Activated CD8-positive, alpha-beta T cell treated with anti-CD3 and anti-CD28 coated beads, Interleukin-2, amount 10 ng/mL, durations not matched to agents 7 days and 5 days (primary cell): ENCODE measurements at regions not wholly inside any gene's neighbourhood (a gene's known extent, or its start where the extent isn't known, plus 50 kb on each side); places are given as distances from the start of the nearest gene placed in this dataset.

Experiments
- ATAC-seq: fragments of 150-1000 bp; cut with Tn5 transposase; one replicate; pipeline ENCODE4 v1.10.0; 2021; ENCODE audit warnings: moderate library complexity
- CTCF ChIA-PET: fragments of 350-600 bp; sonication (Branson Sonifier 250); formaldehyde crosslinking; loops from one replicate; lab custom pipeline; 2021; ENCODE audit warnings: antibody characterized with exemption; lab: Charles Lee
- POLR2A ChIA-PET: fragments of 350-600 bp; sonication (Branson Sonifier 250); formaldehyde crosslinking; loops from one replicate; lab custom pipeline; 2021; ENCODE audit warnings: antibody characterized with exemption; lab: Charles Lee
- DNase-seq: peaks from one replicate; pipeline ENCODE4 v3.0.0-alpha.2; 2020
- H3K27ac Mint-ChIP-seq: one replicate; pipeline ENCODE4 v1.8.0; 2021; ENCODE audit warnings: mild to moderate bottlenecking, mixed read lengths
- H3K27me3 Mint-ChIP-seq: one replicate; pipeline ENCODE4 v1.8.0; 2021; ENCODE audit warnings: low read depth, mixed read lengths
- H3K36me3 Mint-ChIP-seq: one replicate; pipeline ENCODE4 v1.8.0; 2021; ENCODE audit warnings: low read depth, mixed read lengths
- H3K4me1 Mint-ChIP-seq: one replicate; pipeline ENCODE4 v1.8.0; 2021; ENCODE audit warnings: low read depth, mixed read lengths
- H3K4me3 Mint-ChIP-seq: one replicate; pipeline ENCODE4 v1.8.0; 2021; ENCODE audit warnings: mild to moderate bottlenecking, mixed read lengths
- H3K9me3 Mint-ChIP-seq: one replicate; pipeline ENCODE4 v1.8.0; 2022; ENCODE audit warnings: mixed read lengths; ENCODE audit not compliant: insufficient read depth

DNA sequence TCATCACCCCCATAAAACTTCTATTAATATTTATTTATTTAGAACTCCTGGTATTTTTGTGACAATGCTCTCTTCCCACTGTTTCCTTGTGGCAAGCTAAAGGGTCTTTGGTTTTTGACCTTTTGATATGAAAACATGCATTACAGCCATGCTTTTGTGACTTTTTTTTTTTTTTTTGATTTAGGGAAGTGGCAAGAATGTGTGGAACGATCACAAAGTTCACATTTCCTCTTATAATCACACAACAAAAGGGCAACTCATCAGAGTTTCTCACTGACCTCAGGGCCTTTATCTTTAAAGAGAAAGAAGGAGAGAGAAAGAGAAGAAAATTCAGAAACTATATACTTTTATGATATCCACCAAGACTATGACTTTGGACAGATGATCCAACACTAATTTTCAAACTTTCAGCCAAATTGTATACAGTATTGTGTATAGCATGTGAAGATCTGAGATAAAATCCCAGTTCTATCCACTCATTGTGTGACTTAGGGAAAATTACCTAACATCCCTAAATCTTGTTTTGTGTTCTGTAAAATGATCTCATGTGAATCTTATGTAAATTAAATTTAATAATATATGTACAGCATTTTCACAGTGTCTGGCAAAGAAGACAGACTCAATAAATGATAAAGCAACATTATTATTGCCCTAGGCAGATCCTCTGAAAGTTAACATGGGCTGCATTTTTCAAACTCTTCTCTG, 106.8 kb upstream of the MARCKS start:
- ATAC-seq (no peak), DNase-seq (no peak)
- POLR2A ChIA-PET: no interaction called here
- H3K4me1 Mint-ChIP-seq: no peaks in the 10 kb centered on the region
- H3K9me3 Mint-ChIP-seq: no peaks in the 10 kb centered on the region
- no peak overlapping the region for H3K4me3 Mint-ChIP-seq
- H3K36me3 Mint-ChIP-seq: no peaks in the 10 kb centered on the region
- H3K27ac Mint-ChIP-seq: no peak overlapping the region
- no peaks in the 10 kb centered on the region for H3K27me3 Mint-ChIP-seq
- CTCF ChIA-PET: no interaction called here

DNA sequence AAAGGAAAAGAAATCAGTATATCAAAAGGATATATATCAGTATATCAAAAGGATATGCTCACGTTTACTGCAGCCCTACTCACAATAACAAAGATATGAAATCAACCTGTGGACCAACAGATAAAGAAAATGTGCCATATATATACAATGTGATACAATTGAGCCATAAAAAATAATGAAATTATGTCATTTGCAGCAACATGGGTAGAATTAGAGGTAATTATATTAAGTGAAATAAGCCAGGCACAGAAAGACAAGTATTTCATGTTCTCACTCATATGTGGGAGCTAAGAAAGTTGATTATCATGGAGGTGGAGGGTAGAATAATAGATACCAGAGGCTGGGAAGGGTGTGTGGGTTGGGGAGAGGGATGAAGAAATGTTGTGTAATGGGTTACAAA, 102.9 kb upstream of the MARCKS start:
- POLR2A ChIA-PET: no interaction called here
- no peak for ATAC-seq
- no peaks in the 10 kb centered on the region for H3K36me3 Mint-ChIP-seq

DNA sequence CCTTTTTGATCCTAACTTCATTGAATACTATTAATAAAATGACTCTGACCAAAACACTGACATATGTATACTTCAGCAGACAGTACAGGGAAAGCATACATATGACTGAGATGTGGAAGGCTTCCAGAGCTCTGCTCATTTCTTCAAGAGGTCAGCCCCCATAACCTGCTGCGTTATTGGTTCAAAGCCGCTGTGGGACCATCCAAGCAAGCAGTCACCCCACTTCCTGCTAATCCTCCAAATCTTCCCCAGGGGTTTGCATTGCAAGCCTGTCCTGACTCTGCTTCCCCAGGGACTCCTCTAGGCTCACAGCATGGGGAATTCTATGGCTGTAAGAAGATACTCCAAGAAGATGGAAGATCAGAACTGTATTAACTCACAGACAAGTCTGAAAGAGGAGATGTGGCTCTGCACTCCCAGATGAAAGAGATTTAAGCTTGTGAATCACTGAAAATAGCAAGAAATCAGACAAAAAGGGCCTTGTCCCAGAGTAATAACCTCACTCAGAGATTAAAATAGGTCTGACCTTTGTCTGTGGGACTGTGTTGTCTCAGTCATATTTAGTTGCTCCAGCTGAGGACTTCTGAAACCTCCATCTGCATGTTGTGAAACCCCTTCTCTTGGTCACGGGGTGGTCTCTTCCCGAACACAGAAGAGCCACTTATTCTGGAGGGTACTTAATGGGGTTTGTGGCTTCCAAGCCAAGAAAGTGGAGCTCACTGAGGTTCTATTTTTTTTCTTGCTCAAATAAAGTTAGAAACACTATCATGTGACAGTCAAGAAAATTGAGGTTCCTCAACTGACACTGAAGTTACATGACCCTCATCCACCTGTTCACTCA, 101.5 kb upstream of the MARCKS start:
- CTCF ChIA-PET: no interaction called here
- H3K4me3 Mint-ChIP-seq: no peak overlapping the region
- H3K27me3 Mint-ChIP-seq: no peaks in the 10 kb centered on the region
- no peaks in the 10 kb centered on the region for H3K4me1 Mint-ChIP-seq
- POLR2A ChIA-PET: no interaction called here
- no peaks in the 10 kb centered on the region for H3K9me3 Mint-ChIP-seq
- DNase-seq: no peak
- H3K36me3 Mint-ChIP-seq: no peaks in the 10 kb centered on the region
- H3K27ac Mint-ChIP-seq: no peak overlapping the region
- no peak for ATAC-seq

More for the DNA sequence above, 102.9 kb upstream of the MARCKS start:
- no peak overlapping the region for H3K4me3 Mint-ChIP-seq
- no peak for DNase-seq
- H3K9me3 Mint-ChIP-seq: no peaks in the 10 kb centered on the region
- H3K27me3 Mint-ChIP-seq: no peaks in the 10 kb centered on the region
- CTCF ChIA-PET: no interaction called here
- H3K4me1 Mint-ChIP-seq: no peaks in the 10 kb centered on the region
- H3K27ac Mint-ChIP-seq: no peak overlapping the region

DNA sequence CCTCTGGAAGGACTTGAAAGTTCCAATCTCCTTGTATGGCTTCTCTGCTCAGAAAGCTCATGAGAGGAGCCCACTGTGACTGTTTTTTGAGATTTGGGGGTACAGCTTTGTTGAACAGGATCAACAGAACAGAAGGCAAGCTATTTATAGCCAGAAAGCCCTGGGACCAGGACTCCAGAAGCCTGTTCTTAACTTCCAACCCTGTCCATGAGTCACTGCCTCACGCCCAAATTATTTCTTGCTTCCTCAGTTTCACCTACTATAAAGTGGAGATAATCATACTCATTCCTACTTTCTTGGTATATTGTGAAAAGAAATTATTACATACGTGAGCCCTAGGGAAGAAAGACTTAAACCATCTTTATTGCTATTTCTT, 100.9 kb upstream of the MARCKS start:
- no peaks in the 10 kb centered on the region for H3K9me3 Mint-ChIP-seq
- no peak for ATAC-seq
- ChIA-PET POLR2A (no interaction called here), CTCF (no interaction called here)
- H3K27ac Mint-ChIP-seq: no peak overlapping the region
- DNase-seq: no peak
- H3K27me3 Mint-ChIP-seq: no peaks in the 10 kb centered on the region
- no peak overlapping the region for H3K4me3 Mint-ChIP-seq
- no peaks in the 10 kb centered on the region for H3K36me3 Mint-ChIP-seq
- no peaks in the 10 kb centered on the region for H3K4me1 Mint-ChIP-seq

DNA sequence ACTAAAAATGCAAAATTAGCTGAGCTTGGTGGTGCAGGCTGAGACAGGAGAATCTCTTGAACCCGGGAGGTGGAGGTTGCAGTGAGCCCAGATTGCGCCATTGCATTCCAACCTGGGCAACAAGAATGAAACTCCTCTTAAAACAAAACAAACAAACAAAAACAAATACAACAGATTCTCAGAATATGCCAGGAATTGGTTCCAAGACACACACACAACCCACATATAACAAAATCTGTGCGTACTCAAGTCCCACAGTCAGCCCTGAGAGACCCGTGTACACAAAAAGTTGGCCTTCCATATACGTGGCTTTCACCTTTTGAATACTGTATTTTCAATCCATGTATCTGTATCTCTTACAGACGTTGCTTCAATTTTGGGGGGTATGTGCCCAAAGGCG, 98.9 kb upstream of the MARCKS start:
- Mint-ChIP-seq H3K27me3 (no peaks in the 10 kb centered on the region), H3K36me3 (no peaks in the 10 kb centered on the region), H3K27ac (no peak overlapping the region), H3K9me3 (no peaks in the 10 kb centered on the region), H3K4me3 (no peak overlapping the region), H3K4me1 (no peaks in the 10 kb centered on the region)
- ATAC-seq (no peak), DNase-seq (no peak)
- ChIA-PET CTCF (no interaction called here), POLR2A (no interaction called here)

DNA sequence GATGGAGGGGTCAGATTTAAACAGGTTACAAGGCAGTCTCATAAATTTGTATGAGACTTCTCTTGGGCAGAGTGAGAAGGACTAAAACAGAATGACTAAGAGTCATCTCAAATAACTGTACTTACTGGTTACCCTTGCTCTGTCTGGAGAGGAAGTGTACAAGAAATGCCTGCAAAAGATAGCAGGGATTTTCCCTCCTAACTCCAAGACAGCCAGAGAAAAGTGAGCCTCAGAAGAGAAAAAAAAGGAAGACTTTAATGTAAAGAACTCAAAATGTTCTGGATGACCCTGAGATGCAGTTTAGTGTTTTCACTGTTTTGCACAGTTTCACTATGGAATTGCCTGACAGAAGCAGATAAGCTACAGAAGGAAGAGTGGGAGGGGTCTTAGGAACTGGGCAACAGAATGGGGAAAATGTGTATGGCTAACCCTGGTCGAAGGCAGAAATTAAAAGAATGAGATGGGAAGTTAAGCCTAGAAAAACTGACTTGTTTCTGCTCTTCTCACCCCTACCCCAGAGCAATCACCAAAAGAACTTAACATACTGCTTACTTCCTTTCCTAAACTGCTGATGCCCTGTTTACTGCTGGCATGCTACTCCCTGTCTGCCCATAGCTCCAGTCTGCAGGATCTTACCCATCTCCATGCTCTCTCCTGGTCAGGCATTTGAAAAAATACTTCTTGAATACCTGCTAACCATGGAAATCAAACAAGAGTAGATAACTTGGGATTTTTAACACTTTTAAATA, 98.1 kb upstream of the MARCKS start:
- POLR2A ChIA-PET: no interaction called here
- Mint-ChIP-seq H3K4me3 (no peak overlapping the region), H3K36me3 (no peaks in the 10 kb centered on the region), H3K4me1 (no peaks in the 10 kb centered on the region), H3K27ac (no peak overlapping the region), H3K27me3 (no peaks in the 10 kb centered on the region), H3K9me3 (no peaks in the 10 kb centered on the region)
- no peak for ATAC-seq
- CTCF ChIA-PET: no interaction called here
- no peak for DNase-seq

DNA sequence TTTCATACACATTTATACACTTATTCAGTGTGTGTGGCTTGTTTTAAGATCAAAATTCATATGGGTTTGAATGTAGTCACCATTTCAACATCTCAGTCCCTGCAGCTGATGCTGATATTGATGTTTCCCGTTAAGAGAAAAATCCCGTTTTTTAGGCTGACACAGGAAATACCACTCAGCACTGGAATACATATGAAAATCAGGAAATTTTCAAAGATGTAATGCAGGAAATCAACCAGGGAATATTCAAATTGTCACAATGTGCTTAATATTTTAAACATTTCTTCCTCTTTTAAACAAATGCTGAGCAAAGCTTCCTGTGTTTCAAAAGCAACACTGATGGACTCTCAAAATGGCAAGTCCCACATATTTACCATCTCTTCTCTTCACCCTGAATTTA, 94.5 kb upstream of the MARCKS start:
- Mint-ChIP-seq H3K9me3 (no peaks in the 10 kb centered on the region), H3K4me1 (no peaks in the 10 kb centered on the region), H3K36me3 (no peaks in the 10 kb centered on the region), H3K27me3 (peaks cover 3% of the 10 kb centered on the region), H3K4me3 (no peak overlapping the region), H3K27ac (no peak overlapping the region)
- DNase-seq: no peak
- ChIA-PET CTCF (no interaction called here), POLR2A (no interaction called here)
- ATAC-seq: no peak

DNA sequence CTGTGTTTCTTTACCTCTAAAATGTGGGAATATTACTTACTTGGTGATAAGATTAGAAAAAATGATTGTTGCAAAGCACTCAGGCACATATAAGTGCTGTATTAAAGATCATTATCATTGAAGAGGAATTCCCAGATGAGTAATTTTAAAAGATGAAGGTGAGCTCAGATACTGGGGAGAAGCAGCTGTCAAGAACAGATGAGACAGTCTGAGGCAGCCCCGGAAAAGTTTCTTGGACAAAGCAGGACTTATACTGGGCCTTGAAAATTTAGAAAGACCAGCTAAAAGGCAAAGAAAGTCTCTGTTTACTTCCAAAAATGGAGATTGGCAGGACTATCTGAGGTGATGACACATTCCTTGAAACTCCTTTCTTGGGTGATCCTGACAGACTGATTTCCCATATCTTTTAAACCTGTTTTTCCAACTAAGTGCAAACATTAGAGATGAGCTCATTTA, 93.8 kb upstream of the MARCKS start:
- ATAC-seq (no peak), DNase-seq (no peak)
- no peaks in the 10 kb centered on the region for H3K9me3 Mint-ChIP-seq
- CTCF ChIA-PET: no interaction called here
- H3K36me3 Mint-ChIP-seq: no peaks in the 10 kb centered on the region
- H3K4me3 Mint-ChIP-seq: no peak overlapping the region
- H3K27ac Mint-ChIP-seq: no peak overlapping the region
- H3K27me3 Mint-ChIP-seq: peaks cover 3% of the 10 kb centered on the region
- POLR2A ChIA-PET: no interaction called here
- H3K4me1 Mint-ChIP-seq: no peaks in the 10 kb centered on the region

DNA sequence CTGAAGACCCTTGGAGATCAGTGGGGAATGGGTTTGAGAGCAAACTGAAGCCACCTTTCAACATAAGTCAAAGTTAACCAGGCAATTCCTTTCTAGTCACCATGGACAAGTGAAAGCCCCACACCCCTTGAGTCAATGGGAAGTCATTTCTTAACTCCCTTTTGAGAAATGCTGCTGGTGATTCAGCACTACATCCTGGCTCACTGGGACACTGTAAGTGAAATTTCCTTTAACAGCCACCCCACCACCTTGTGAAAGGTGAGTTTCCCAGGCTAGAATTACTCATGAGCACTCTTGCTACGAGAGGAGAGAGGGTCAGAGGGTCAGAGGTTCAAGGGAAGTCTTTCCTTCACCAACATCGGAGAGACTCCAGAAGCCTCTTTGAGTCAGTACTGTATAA, 93.3 kb upstream of the MARCKS start:
- no peak for ATAC-seq
- Mint-ChIP-seq H3K4me3 (no peak overlapping the region), H3K27ac (no peak overlapping the region), H3K27me3 (peaks cover 3% of the 10 kb centered on the region), H3K4me1 (no peaks in the 10 kb centered on the region), H3K9me3 (no peaks in the 10 kb centered on the region), H3K36me3 (no peaks in the 10 kb centered on the region)
- ChIA-PET POLR2A (no interaction called here), CTCF (no interaction called here)
- DNase-seq: no peak

DNA sequence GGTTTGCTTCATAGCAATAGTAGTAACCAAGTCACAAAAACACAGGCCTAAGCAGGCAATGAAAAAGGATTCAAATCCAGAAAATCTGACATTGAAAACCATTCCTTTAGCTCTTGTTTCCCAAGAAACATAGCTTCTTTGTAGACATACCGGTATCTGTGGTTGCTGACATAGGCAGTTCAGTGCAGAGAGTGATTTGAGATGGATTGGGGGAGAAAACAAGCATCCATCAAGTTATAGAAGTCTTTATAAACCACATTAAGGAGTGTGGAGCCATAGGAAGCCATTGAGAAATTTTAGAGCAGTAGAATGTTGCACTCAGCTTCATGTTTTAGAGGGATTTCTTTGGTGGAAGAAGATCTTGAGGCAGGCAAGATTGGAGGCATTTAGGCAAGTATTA, 91.2 kb upstream of the MARCKS start:
- no peak for DNase-seq
- CTCF ChIA-PET: no interaction called here
- no peak overlapping the region for H3K4me3 Mint-ChIP-seq
- ATAC-seq: no peak
- H3K36me3 Mint-ChIP-seq: no peaks in the 10 kb centered on the region
- POLR2A ChIA-PET: no interaction called here
- no peak overlapping the region for H3K27ac Mint-ChIP-seq
- no peaks in the 10 kb centered on the region for H3K4me1 Mint-ChIP-seq
- H3K27me3 Mint-ChIP-seq: peaks cover 3% of the 10 kb centered on the region
- no peaks in the 10 kb centered on the region for H3K9me3 Mint-ChIP-seq

DNA sequence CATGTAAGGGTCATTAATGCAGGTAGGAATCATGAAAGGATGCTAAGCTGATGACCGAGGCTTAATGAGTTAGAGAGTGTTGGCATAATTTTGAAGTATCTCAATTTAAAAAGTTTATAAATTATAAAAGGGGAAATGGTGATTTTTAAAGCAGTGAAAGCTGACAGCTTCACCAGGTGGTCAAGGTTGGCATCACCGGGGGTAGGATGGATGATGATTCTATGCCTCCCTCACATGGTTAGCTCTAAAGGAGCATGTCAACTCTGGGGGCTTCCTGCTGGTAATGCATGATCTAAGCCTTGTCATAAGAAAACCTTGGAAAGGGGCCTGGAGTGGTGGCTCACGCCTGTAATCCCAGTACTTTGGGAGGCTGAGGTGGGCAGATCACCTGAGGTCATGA, 89.2 kb upstream of the MARCKS start:
- Mint-ChIP-seq H3K27me3 (peaks cover 3% of the 10 kb centered on the region), H3K4me3 (no peak overlapping the region), H3K27ac (no peak overlapping the region), H3K9me3 (no peaks in the 10 kb centered on the region), H3K36me3 (no peaks in the 10 kb centered on the region), H3K4me1 (no peaks in the 10 kb centered on the region)
- no peak for DNase-seq
- CTCF ChIA-PET: no interaction called here
- POLR2A ChIA-PET: no interaction called here
- no peak for ATAC-seq

DNA sequence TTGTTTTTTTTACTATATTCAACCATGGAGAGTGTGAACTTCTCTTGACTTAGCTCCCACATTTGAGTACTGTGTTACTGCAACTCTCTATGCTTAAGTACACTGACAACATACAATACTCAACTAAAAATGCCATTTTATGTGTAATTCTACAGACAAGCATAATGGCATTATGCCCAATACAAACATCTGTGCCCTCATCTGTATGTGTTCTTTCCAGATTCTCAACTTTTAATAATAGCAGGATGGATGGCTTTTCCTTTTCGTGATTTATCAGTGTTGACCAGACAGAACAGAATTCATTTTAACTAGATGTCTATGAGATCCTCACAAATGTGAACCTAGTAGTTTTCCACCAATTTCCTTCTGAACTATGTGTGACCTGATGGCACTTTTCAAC, 84.2 kb upstream of the MARCKS start:
- no peaks in the 10 kb centered on the region for H3K4me1 Mint-ChIP-seq
- DNase-seq (no peak), ATAC-seq (no peak)
- no peaks in the 10 kb centered on the region for H3K9me3 Mint-ChIP-seq
- H3K4me3 Mint-ChIP-seq: no peak overlapping the region
- CTCF ChIA-PET: no interaction called here
- H3K27ac Mint-ChIP-seq: no peak overlapping the region
- H3K27me3 Mint-ChIP-seq: no peaks in the 10 kb centered on the region
- H3K36me3 Mint-ChIP-seq: no peaks in the 10 kb centered on the region
- POLR2A ChIA-PET: no interaction called here
